ENCODE measurements at regions not wholly inside any gene's neighbourhood (a gene's known extent, or its start where the extent isn't known, plus 50 kb on each side); places are given as distances from the start of the nearest gene placed in this dataset.
A peak's percentile ranks its signal among the peaks of the same experiment; 100 is the strongest.

GRCh38 chr12:92326877-92327276 lies 181.2 kb upstream of the BTG1 start:
- no peak for DNase-seq (ENCODE audit: low spot score)

- no peak for DNase-seq (ENCODE audit: low spot score)
Measured at GRCh38 chr12:92324849-92325500, 179.3 kb upstream of the BTG1 start.

GRCh38 chr12:92312463-92312964 lies 166.9 kb upstream of the BTG1 start:
- no peak for DNase-seq (ENCODE audit: low spot score)

- peak; percentile 9 for DNase-seq (ENCODE audit: low spot score)
Measured at GRCh38 chr12:92304371-92305055, 158.9 kb upstream of the BTG1 start.

- no peak for DNase-seq (ENCODE audit: low spot score)
Measured at GRCh38 chr12:92302041-92302829, 156.6 kb upstream of the BTG1 start.

- DNase-seq (ENCODE audit: low spot score) = no peak
Measured at GRCh38 chr12:92301356-92301755, 155.7 kb upstream of the BTG1 start.

- DNase-seq (ENCODE audit: low spot score) = no peak
Measured at GRCh38 chr12:92300777-92301176, 155.1 kb upstream of the BTG1 start.

- no peak for DNase-seq (ENCODE audit: low spot score)
Measured at GRCh38 chr12:92299744-92300143, 154.1 kb upstream of the BTG1 start.

- no peak for DNase-seq (ENCODE audit: low spot score)
Measured at GRCh38 chr12:92299344-92299743, 153.7 kb upstream of the BTG1 start.

GRCh38 chr12:92297932-92298696 lies 152.5 kb upstream of the BTG1 start:
- no peak for DNase-seq (ENCODE audit: low spot score)

GRCh38 chr12:92297405-92297804 lies 151.8 kb upstream of the BTG1 start:
- DNase-seq (ENCODE audit: low spot score) = no peak

GRCh38 chr12:92295523-92295922 lies 149.9 kb upstream of the BTG1 start:
- no peak for DNase-seq (ENCODE audit: low spot score)

GRCh38 chr12:92294676-92295440 lies 149.2 kb upstream of the BTG1 start:
- DNase-seq (ENCODE audit: low spot score) = no peak

- no peak for DNase-seq (ENCODE audit: low spot score)
Measured at GRCh38 chr12:92292016-92292415, 146.4 kb upstream of the BTG1 start.

- no peak for DNase-seq (ENCODE audit: low spot score)
Measured at GRCh38 chr12:92290886-92291285, 145.2 kb upstream of the BTG1 start.

- no peak for DNase-seq (ENCODE audit: low spot score)
Measured at GRCh38 chr12:92290350-92290695, 144.7 kb upstream of the BTG1 start.

- no peak for DNase-seq (ENCODE audit: low spot score)
Measured at GRCh38 chr12:92289629-92290349, 144.1 kb upstream of the BTG1 start.

GRCh38 chr12:92288561-92288960 lies 142.9 kb upstream of the BTG1 start:
- no peak for DNase-seq (ENCODE audit: low spot score)

- DNase-seq (ENCODE audit: low spot score) = no peak
Measured at GRCh38 chr12:92278378-92278828, 132.8 kb upstream of the BTG1 start.

- no peak for DNase-seq (ENCODE audit: low spot score)
Measured at GRCh38 chr12:92277795-92278194, 132.1 kb upstream of the BTG1 start.

Data from umbilical cord (tissue), 1 donor.